ENCODE measurements at regions not wholly inside any gene's neighbourhood (a gene's known extent, or its start where the extent isn't known, plus 50 kb on each side); places are given as distances from the start of the nearest gene placed in this dataset.

DNA sequence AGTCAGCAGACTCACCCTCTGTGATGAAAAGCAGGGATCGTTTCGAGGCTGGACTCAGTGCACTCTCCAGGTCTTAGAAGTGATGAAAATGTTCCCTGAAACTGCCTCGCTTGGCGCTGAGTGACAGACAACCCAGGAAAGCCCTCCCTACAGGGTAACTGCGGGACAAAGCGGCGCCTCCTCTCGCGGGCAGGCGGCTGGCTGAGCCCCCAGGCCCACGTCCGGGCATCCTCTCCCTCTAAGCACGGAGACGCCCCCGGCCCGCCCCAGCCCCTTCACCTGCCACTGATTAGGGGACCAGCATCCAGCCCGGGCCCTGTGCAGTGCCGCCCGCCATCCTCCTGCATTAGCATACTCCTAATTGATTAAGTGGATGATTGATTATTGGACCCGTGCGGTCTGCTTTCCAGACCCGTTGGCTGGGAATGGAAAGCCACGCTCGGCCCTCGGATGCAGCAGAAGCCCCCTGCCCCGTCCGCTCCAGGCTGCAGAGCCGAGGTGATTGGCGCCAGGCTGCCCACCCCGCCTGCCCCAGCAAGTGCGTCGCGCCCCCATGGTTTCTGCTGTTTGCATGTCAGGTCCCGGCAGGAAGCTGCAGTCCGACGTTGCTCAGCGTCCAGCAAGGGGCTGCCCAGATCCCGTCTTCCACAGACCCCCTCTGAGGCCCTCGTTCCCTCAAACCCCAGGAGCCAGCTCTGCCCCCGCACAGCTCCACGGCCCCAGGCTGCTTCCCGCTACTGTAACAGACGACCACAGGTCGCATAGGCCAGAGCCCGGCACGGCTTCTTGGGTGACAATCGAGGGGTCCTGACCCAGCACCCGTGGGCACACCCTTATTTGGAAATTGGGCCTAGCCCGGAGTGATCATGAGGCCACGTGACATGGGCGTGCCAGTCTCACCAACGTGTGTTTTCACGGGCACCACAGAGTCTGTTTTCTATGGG, 131.6 kb downstream of the DLL1 start:
- no peak for TF ChIP-seq GATA3 (IDR thresholded peaks at IDR 0.05; ENCODE audit: low read depth, low read length)
- no peak for TF ChIP-seq GATA2 (IDR thresholded peaks at IDR 0.05; ENCODE audit: low read depth, low read length)

DNA sequence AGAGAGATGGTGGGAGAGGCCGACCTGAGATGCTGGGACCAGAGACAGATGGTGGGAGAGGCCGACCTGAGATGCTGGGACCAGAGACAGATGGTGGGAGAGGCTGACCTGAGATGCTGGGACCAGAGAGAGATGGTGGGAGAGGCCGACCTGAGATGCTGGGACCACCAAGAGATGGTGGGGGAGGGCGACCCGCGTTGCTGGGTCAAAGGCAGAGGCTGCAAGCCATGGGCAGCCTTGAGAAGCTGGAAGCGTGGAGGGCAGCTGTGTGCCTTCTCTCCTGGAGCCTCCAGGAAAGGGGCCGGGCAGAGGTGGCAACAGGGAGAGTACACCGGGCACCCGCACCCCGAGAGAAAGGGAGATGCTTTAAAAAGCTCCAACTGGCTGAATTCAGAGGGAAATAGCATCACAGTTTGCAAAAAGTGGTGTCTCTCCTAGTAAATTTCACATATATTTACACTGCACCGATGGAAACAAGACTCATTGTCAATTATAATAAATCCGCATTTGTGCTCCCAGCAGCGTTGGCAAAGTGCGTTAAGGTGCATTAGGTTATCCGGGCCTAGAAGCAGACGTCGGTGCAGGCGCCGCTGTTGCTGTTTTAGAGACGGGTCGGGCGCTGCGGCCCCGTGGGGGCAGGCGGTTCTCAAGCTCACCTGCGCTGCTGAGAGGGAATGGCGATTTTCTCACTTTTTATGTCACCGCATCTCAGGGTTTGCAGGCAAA, 132.4 kb downstream of the DLL1 start:
- TF ChIP-seq GATA3 (IDR thresholded peaks at IDR 0.05; ENCODE audit: low read depth, low read length) (no peak), GATA2 (IDR thresholded peaks at IDR 0.05; ENCODE audit: low read depth, low read length) (no peak)

DNA sequence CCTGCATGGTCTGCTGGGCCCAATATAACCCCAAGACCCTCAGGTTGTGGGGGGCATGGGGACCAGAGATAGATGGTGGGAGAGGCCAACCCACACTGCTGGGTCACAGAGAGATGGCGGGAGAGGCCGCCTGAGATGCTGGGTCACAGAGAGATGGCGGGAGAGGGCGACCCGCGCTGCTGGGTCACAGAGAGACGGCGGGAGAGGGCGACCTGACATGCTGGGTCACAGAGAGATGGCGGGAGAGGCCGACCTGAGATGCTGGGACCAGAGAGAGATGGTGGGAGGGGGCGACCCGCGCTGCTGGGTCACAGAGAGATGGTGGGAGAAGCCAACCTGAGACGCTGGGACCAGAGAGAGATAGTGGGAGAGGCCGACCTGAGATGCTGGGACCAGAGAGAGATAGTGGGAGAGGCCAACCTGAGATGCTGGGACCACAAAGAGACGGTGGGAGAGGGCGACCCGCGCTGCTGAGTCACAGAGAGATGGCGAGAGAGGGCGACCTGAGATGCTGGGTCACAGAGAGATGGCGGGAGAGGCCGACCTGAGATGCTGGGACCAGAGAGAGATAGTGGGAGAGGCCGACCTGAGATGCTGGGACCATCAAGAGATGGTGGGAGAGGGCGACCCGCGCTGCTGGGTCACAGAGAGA, 133.2 kb downstream of the DLL1 start:
- TF ChIP-seq GATA3 (IDR thresholded peaks at IDR 0.05; ENCODE audit: low read depth, low read length) (no peak), GATA2 (IDR thresholded peaks at IDR 0.05; ENCODE audit: low read depth, low read length) (no peak)

DNA sequence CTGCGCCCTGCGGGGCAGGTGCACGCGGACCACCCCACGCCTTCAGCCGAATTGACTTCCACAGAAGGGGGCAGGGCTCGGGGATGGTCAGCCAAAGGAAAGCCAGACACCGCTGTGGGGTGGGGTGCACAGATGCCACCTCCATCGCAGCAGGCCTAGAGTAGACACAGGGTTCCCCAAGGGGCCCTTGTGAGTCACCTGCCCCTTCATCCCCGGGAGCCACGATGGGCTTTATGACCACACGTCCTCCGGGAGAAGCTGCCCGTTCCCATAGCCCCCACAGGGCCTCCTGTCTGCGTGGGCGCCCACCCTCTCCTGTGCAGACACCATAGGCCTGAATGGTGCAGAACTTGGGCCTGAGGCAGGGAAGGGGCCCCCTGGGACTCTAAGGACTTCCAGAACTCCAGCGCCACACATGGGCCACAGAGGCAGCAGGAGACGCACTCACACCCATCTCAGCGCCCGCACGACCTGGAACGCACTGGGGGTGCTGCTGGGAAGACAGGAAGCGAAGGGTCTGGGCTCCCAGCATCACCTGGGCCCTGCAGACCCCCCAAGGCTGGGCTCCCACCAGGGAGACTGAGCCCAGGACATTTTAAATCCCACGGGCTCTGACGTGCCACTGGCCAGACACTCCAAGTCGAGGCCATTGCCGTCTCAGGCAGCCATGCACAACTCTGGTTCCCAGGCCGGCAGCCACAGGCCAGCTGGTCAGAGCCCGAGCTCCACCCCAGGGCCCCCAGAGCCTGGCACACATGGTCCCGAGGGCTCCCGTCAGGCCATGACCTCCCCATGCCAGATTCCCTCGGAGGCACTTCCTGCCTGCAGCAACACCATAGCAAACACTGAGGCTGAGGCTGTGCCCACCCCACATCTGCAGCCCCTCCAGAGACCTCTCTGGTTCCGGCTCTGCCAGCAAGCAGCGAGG, 134.2 kb downstream of the DLL1 start:
- TF ChIP-seq GATA2 (IDR thresholded peaks at IDR 0.05; ENCODE audit: low read depth, low read length) (no peak), GATA3 (IDR thresholded peaks at IDR 0.05; ENCODE audit: low read depth, low read length) (no peak)

DNA sequence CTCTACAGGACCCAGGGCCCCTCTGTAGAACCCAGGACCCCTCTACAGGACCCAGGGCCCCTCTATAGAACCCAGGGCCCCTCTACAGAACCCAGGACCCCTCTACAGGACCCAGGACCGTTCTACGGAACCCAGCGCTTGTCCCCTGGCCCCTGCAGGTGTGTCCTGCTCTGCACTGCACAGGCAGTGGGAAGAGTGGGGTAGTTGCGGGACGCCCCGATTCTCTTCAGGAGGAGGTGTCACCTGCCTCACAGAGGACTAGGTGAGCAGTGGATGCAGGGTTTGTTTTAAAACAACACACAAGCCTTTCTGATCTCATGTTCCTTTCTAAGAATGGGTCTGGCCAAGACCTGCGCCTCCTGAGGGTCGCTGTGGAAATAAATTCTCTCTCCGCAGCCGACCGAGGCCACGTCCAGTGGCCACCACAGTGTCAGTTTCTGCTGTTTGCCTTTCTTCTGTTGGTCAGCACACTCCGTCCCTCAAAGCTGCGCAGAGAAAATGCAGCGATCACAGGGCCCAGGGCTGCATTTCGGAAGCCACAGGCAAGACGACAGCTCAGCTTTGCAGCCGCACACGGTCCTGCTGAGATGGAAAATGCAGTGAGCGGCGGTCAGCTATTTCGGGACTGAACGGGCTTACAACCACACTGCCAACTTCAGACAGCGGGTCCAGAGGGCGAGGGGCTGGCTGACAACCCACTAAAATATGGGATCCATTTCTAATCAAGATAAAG, 135.2 kb downstream of the DLL1 start:
- TF ChIP-seq GATA3 (IDR thresholded peaks at IDR 0.05; ENCODE audit: low read depth, low read length) (no peak), GATA2 (IDR thresholded peaks at IDR 0.05; ENCODE audit: low read depth, low read length) (no peak)

- no peak for TF ChIP-seq GATA3 (IDR thresholded peaks at IDR 0.05; ENCODE audit: low read depth, low read length)
- TF ChIP-seq GATA2 (IDR thresholded peaks at IDR 0.05; ENCODE audit: low read depth, low read length) = no peak
Measured at GRCh38 chr6:170153436-170154319, 137.2 kb downstream of the DLL1 start.

- no peak for TF ChIP-seq GATA2 (IDR thresholded peaks at IDR 0.05; ENCODE audit: low read depth, low read length)
- TF ChIP-seq GATA3 (IDR thresholded peaks at IDR 0.05; ENCODE audit: low read depth, low read length) = no peak
Measured at GRCh38 chr6:170152989-170153388, 137.9 kb downstream of the DLL1 start.

GRCh38 chr6:170152124-170152926, 138.6 kb downstream of the DLL1 start:
- no peak for TF ChIP-seq GATA3 (IDR thresholded peaks at IDR 0.05; ENCODE audit: low read depth, low read length)
- no peak for TF ChIP-seq GATA2 (IDR thresholded peaks at IDR 0.05; ENCODE audit: low read depth, low read length)

DNA sequence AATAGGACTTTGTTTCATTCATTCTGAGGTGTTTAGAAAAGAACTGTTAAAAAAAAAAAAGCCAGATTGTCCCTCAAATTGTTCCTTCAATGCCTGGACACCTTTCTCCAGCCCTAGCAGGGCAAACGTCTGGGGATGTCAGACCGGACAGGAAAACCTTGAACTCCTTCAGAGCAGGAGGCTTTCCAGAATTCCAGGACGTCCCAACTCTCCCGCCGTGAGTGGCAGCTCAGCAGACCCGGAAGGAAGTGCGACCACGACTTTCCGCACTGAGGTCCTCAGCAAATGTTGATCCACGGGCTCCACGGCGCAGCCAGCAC, 139.1 kb downstream of the DLL1 start:
- TF ChIP-seq GATA2 (IDR thresholded peaks at IDR 0.05; ENCODE audit: low read depth, low read length) (no peak), GATA3 (IDR thresholded peaks at IDR 0.05; ENCODE audit: low read depth, low read length) (no peak)

DNA sequence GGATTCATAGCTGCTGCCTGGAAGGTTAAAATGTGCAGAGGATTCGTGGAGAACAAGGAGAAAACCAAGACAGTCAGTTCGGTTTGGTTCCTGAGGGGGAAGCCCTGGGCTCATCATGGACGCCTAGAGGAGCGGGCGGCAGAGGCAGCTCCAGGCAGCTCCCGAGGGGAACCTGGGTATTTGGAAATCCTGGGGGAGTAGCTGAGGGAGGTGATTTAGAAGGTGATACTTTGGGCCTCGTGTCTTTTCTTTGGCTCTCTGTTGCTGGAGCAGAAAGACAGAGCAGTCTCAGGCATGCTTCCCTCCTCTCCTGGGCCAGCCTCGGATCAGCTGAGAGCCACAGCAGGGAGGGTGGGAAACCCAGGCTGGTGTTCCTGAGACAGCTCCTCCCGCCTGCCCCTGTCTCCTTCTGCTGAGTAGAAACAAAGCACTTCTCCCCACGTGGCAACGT, 139.5 kb downstream of the DLL1 start:
- no peak for TF ChIP-seq GATA2 (IDR thresholded peaks at IDR 0.05; ENCODE audit: low read depth, low read length)
- no peak for TF ChIP-seq GATA3 (IDR thresholded peaks at IDR 0.05; ENCODE audit: low read depth, low read length)

DNA sequence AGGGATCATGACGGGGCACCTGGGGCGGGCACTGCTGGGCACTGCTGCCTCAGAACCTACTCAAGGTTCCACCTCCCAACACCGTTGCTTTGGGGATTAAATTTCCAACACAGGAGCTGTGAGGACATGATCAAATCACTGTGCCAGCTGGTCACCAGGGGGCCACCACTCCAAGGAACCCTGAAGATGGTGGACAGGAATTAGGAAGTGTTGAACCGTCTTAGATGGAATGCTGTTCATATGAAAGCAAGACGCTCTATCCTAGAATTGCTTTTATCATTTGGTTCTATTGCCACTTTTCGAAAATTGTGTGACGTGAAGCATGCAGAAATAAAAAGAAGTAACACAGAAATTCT, 140.3 kb downstream of the DLL1 start:
- TF ChIP-seq GATA2 (IDR thresholded peaks at IDR 0.05; ENCODE audit: low read depth, low read length) (no peak), GATA3 (IDR thresholded peaks at IDR 0.05; ENCODE audit: low read depth, low read length) (no peak)
